ENCODE measurements at regions not wholly inside any gene's neighbourhood (a gene's known extent, or its start where the extent isn't known, plus 50 kb on each side); places are given as distances from the start of the nearest gene placed in this dataset.

- no peak for TF ChIP-seq CTCF (IDR thresholded peaks at IDR 0.05)
- no peak for TF ChIP-seq SMAD3 (CRISPR knock-in tag; IDR thresholded peaks at IDR 0.05; ENCODE audit: borderline replicate concordance)
Observed at GRCh38 chr13:89515948-89516347, 1831.5 kb upstream of the MIR17HG start.
